ENCODE measurements at regions not wholly inside any gene's neighbourhood (a gene's known extent, or its start where the extent isn't known, plus 50 kb on each side); places are given as distances from the start of the nearest gene placed in this dataset.
A peak's percentile ranks its signal among the peaks of the same experiment; 100 is the strongest.

DNA sequence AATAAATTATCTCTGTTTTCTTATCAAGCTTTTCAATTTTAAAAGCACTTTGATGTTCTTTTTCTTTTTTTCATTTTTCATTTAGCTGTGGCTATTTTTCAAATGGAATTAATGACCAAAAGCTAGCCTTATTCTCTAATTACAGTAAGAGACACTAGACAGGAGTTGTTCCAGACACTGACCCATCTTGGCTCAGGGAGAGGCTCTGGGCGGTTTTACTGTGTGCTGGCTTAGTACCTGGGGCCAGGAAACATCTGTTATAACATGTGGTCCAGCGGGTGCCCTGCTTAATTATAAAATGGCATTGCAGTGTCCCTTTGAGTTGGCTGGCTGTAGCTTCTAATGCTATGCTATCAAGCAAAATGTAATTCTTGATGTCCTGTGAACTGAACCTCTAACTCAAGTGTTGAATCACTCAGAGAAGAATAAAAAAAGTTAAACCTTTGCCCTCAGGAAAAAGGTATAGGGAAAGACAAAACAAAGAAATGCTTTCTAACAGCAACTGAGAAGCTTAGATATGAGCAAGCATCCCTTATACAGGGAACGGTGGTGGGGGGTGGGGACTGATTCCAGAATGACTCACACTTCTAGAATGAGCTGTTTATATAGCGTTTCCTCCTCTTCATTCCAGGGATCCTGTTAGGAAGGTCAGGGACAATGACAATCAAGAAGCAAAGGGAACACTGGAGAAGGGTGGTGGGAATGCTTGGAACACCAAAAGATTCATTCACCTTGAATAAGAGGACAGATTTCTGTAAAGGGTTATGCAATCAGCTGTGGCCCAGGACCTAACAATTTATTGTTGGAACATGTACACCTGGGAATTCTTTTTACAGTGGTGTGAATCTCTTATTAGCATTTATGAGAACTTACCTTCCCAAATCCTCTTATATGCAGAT lies 58.7 kb upstream of the NFIB start:
- no peaks in the 10 kb centered on the region for H4K20me1 ChIP-seq (replicated peaks; ENCODE audit: control insufficient read depth, insufficient read depth, low read length)
- FAIRE-seq, result peak; percentile 19
- BruUV-seq (replicated peaks), result no TSS peak
- H2AFZ ChIP-seq (ENCODE audit: low read depth, low read length), result no peak overlapping the region
- 4% methylated on average over 4 of the region's 4 CpGs for WGBS (ENCODE audit: insufficient coverage, low coverage, missing lambda C conversion rate)
- H3K4me3 ChIP-seq, result no peak overlapping the region
- no peak overlapping the region for H3K9ac ChIP-seq (ENCODE audit: insufficient read depth in 1 of 2, low read depth in 2 of 2, low read length in 2 of 2)
- peak; percentile 15 to 49 (median 24) for DNase-seq (ENCODE audit: extremely low read depth in 1 of 4, low spot score in 3 of 4)
- H3K9me3 ChIP-seq (replicated peaks; ENCODE audit: control insufficient read depth, insufficient read depth, low read depth, low read length), result no peaks in the 10 kb centered on the region
- H3K27ac ChIP-seq (ENCODE audit: extremely low read depth, low read depth, low read length), result no peak overlapping the region
- in situ Hi-C loops (cut with MboI), result no loop called here
- intact Hi-C loops (cut with micrococcal nuclease), result no loop called here
- no peaks in the 10 kb centered on the region for H3K79me2 ChIP-seq (ENCODE audit: control insufficient read depth, insufficient read depth, low read length)
- no peaks in the 10 kb centered on the region for H3K27me3 ChIP-seq (ENCODE audit: control insufficient read depth in 2 of 2, insufficient read depth in 2 of 2, low read length in 2 of 2)
- ChIA-PET POLR2A (interaction anchor here (1.2 kb wide), 1 partner anchor 9 kb away, joined by 4 read pairs; no protein-coding TSS in a partner anchor), CTCF (ENCODE audit: low intra/inter-chr PET ratio) (no interaction called here)
- peaks cover 0 to 7% of the 10 kb centered on the region in 2 experiments; a peak in 2 of 5 replicates for H3K4me1 ChIP-seq (replicated peaks in 1 of 2; ENCODE audit: control insufficient read depth in 2 of 2, insufficient read depth in 2 of 2, low read length in 2 of 2)
- H3K36me3 ChIP-seq (ENCODE audit: control insufficient read depth, insufficient read depth, low read length), result no peaks in the 10 kb centered on the region
- H3K9me1 ChIP-seq (ENCODE audit: control insufficient read depth, insufficient read depth, low read length), result no peaks in the 10 kb centered on the region
- peak; percentile 80 for ATAC-seq
- peak overlapping the region; percentile 49; the same call in 1 of the 2 replicates for H3K4me2 ChIP-seq (ENCODE audit: insufficient read depth, low read length)
- TF ChIP-seq USF1 (CRISPR knock-in tag; IDR thresholded peaks at IDR 0.05), result no peak
- TF ChIP-seq ZNF174 (CRISPR knock-in tag; IDR thresholded peaks at IDR 0.05), result no peak
- no peak for TF ChIP-seq NFIC (IDR thresholded peaks at IDR 0.05)
- no peak for TF ChIP-seq NUFIP1 (IDR thresholded peaks at IDR 0.05; ENCODE audit: partially characterized antibody)
- TF ChIP-seq, protein P1, sequence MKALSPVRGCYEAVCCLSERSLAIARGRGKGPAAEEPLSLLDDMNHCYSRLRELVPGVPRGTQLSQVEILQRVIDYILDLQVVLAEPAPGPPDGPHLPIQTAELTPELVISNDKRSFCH (CRISPR knock-in tag; IDR thresholded peaks at IDR 0.05), result no peak
- TF ChIP-seq, protein P1 (tag; IDR thresholded peaks at IDR 0.05), result no peak
- no peak for TF ChIP-seq ATF7 (IDR thresholded peaks at IDR 0.05)
- TF ChIP-seq SMAD2 (IDR thresholded peaks at IDR 0.05; ENCODE audit: low read depth, low read length), result no peak
- no peak for TF ChIP-seq ZNF165 (CRISPR knock-in tag; IDR thresholded peaks at IDR 0.05; ENCODE audit: borderline replicate concordance)
- peak; percentile 40; the same call in 1 of the 2 replicates for TF ChIP-seq CEBPB (tag; IDR thresholded peaks at IDR 0.05)
- TF ChIP-seq ARID4B (CRISPR knock-in tag; IDR thresholded peaks at IDR 0.05), result no peak
- TF ChIP-seq SMARCE1 (IDR thresholded peaks at IDR 0.05), result 0 out of 2 replicates have a peak, but pooled peaks have one; percentile 20
- TF ChIP-seq HMG20A (CRISPR knock-in tag; conservative IDR thresholded peaks at IDR 0.05), result no peak
- TF ChIP-seq ARID1B (IDR thresholded peaks at IDR 0.05), result peak; percentile 63
- TF ChIP-seq CTBP1 (IDR thresholded peaks at IDR 0.05; ENCODE audit: borderline replicate concordance), result 0 out of 2 replicates have a peak, but pooled peaks have one; percentile 10
- peak; percentile 85 for TF ChIP-seq JUND (IDR thresholded peaks at IDR 0.05; ENCODE audit: borderline replicate concordance, low read depth, low read length)
- TF ChIP-seq JUND (tag; IDR thresholded peaks at IDR 0.05; ENCODE audit: borderline replicate concordance, low read depth, low read length), result peak; percentile 77; the same call in 2 of the 3 replicates
- TF ChIP-seq RCOR1 (IDR thresholded peaks at IDR 0.05; ENCODE audit: borderline replicate concordance in 1 of 2, low read depth in 2 of 2, low read length in 2 of 2), result peak in 1 of 2 experiments; percentile 48; a peak in 1 of 4 replicates

All from K562 (cell line).